Glutamatergic neuron (in vitro differentiated cells): ENCODE measurements at regions not wholly inside any gene's neighbourhood (a gene's known extent, or its start where the extent isn't known, plus 50 kb on each side); places are given as distances from the start of the nearest gene placed in this dataset.

Source experiments
- DNase-seq: peaks from one replicate; pipeline ENCODE4 v3.0.0; 2022
- H3K27ac Mint-ChIP-seq: one replicate; pipeline ENCODE4 v1.8.0; 2020; ENCODE audit warnings: mild to moderate bottlenecking, mixed read lengths, inconsistent platforms; ENCODE audit not compliant: unreplicated experiment
- H3K27me3 Mint-ChIP-seq: one replicate; pipeline ENCODE4 v1.8.0; 2020; ENCODE audit warnings: mild to moderate bottlenecking, moderate library complexity, mixed read lengths, inconsistent platforms; ENCODE audit not compliant: unreplicated experiment
- H3K36me3 Mint-ChIP-seq: one replicate; pipeline ENCODE4 v1.8.0; 2020; ENCODE audit warnings: mild to moderate bottlenecking, mixed read lengths, inconsistent platforms; ENCODE audit not compliant: unreplicated experiment
- H3K4me1 Mint-ChIP-seq: one replicate; pipeline ENCODE4 v1.8.0; 2020; ENCODE audit warnings: mild to moderate bottlenecking, low read depth, mixed read lengths, inconsistent platforms; ENCODE audit not compliant: unreplicated experiment
- H3K4me3 Mint-ChIP-seq: one replicate; pipeline ENCODE4 v1.8.0; 2020; ENCODE audit warnings: mild to moderate bottlenecking, mixed read lengths, inconsistent platforms; ENCODE audit not compliant: unreplicated experiment
- H3K9me3 Mint-ChIP-seq: one replicate; pipeline ENCODE4 v1.8.0; 2020; ENCODE audit warnings: mild to moderate bottlenecking, moderate library complexity, mixed read lengths, inconsistent platforms; ENCODE audit not compliant: unreplicated experiment
- TF ChIP-seq, protein P1 (sequence below): fragments of 200-600 bp; sonication (generic); IDR thresholded peaks from one replicate; pipeline ENCODE4 v1.5.0; 2021; ENCODE audit not compliant: partially characterized antibody, unreplicated experiment

DNA sequence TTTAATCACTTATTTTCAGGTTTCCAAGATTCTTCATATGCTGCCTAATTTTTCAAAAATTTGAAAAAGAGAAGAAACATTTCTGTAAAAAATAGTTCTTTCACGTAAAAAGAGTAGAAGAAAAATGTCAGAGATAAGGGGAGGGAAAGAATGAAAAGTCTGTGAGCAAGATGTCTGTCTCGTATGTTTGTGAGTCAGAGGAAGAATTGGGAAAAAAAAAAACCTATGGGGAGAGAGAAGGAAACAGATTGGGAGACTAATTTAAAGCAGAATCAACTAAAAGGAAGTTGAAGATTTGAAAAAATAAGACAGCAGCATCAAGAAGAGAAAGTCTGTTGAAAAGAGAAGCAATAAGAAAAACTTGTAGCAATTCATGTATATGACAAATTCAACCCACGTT, 456.3 kb downstream of the HINT1 start:
- Mint-ChIP-seq H3K36me3 (no peaks in the 10 kb centered on the region), H3K4me3 (no peak overlapping the region), H3K9me3 (no peaks in the 10 kb centered on the region), H3K27me3 (no peaks in the 10 kb centered on the region), H3K4me1 (no peaks in the 10 kb centered on the region), H3K27ac (no peak overlapping the region)
- no peak for DNase-seq
- TF ChIP-seq, protein P1, sequence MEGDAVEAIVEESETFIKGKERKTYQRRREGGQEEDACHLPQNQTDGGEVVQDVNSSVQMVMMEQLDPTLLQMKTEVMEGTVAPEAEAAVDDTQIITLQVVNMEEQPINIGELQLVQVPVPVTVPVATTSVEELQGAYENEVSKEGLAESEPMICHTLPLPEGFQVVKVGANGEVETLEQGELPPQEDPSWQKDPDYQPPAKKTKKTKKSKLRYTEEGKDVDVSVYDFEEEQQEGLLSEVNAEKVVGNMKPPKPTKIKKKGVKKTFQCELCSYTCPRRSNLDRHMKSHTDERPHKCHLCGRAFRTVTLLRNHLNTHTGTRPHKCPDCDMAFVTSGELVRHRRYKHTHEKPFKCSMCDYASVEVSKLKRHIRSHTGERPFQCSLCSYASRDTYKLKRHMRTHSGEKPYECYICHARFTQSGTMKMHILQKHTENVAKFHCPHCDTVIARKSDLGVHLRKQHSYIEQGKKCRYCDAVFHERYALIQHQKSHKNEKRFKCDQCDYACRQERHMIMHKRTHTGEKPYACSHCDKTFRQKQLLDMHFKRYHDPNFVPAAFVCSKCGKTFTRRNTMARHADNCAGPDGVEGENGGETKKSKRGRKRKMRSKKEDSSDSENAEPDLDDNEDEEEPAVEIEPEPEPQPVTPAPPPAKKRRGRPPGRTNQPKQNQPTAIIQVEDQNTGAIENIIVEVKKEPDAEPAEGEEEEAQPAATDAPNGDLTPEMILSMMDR, result no peak

DNA sequence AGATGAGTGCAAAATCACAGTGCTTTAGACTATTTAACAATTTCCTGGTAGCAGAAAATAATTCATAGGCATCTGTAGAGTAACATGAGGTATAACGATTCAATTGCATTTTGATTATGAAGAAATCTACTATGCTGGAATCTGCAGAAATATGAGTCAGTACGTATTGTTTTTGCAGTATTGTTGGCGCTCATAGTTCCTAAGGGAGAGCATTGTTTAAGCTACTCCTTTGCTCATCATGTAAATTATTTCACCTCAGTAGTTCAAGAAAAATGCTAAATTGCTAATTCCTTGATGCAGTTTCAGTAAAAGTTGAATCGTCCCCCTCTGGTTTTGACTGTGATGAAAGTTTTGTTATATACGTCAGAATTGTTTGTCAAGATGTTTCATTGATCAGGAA, 458.4 kb downstream of the HINT1 start:
- TF ChIP-seq, protein P1, result no peak
- no peaks in the 10 kb centered on the region for H3K27me3 Mint-ChIP-seq
- no peak overlapping the region for H3K27ac Mint-ChIP-seq
- H3K36me3 Mint-ChIP-seq, result no peaks in the 10 kb centered on the region
- H3K9me3 Mint-ChIP-seq, result no peaks in the 10 kb centered on the region
- no peak overlapping the region for H3K4me3 Mint-ChIP-seq
- DNase-seq, result no peak
- H3K4me1 Mint-ChIP-seq, result no peaks in the 10 kb centered on the region

DNA sequence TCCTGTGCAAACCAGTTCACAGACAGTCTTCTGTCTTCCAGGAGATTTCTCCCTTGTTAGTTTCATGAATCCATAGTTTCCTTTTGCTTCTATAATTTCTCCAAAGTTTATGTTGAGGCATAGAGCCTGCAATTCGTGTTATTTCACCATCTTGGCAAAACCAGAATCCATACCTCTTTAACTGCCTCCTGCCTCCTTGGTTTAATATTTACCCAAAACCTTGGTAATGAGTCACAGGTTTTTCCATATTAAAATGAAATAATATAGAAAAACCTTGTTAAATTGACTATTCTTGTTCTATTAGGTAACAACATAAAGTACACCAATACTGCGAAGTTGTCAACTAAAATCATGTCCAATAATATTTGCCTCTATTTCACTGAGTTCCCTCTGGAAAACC, 459.7 kb downstream of the HINT1 start:
- TF ChIP-seq, protein P1, result no peak
- Mint-ChIP-seq H3K27ac (no peak overlapping the region), H3K4me3 (no peak overlapping the region), H3K27me3 (no peaks in the 10 kb centered on the region), H3K4me1 (no peaks in the 10 kb centered on the region), H3K9me3 (no peaks in the 10 kb centered on the region), H3K36me3 (no peaks in the 10 kb centered on the region)
- no peak for DNase-seq

DNA sequence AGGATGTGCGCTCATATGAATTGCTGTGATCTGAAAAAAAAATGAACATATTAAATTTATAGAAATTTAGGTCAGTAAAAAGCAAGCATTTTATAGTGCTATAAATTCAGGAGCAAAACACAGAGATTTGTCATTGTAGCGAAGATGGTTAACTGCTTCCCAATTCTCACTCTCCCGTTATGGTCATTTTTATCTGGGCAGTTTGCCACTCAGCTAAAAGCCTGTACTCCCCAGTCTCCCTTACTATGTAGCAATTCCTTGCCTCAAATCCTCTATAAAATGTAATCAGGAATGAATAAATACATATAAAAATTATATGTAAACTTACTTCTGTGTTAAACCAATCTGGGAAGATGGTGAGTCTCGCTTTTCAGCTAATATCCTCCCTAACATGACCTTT, 471.5 kb downstream of the HINT1 start:
- no peaks in the 10 kb centered on the region for H3K36me3 Mint-ChIP-seq
- no peak for DNase-seq
- no peak overlapping the region for H3K4me3 Mint-ChIP-seq
- no peak overlapping the region for H3K27ac Mint-ChIP-seq
- H3K4me1 Mint-ChIP-seq, result peaks cover 5% of the 10 kb centered on the region
- TF ChIP-seq, protein P1, result no peak
- H3K27me3 Mint-ChIP-seq, result no peaks in the 10 kb centered on the region
- no peaks in the 10 kb centered on the region for H3K9me3 Mint-ChIP-seq

DNA sequence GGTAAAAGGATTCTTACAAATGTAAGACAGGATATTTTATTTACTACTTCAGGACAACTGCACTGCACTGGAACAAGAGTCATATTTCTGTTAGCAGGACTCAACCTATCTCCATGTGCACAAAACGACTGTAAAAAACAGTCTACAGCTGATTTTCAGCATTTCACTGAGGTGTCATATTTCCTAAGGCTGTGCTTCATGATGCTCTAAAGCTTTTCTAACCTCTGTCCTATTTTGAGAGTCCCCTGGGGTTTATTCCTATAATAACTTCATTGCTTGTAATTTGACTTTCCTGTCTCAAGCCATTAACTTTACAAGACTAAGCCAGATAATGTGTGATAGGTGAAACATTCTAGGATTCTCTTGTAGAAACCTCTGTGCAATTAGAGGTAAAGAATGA, 472.3 kb downstream of the HINT1 start:
- no peak for DNase-seq
- no peak overlapping the region for H3K4me3 Mint-ChIP-seq
- no peaks in the 10 kb centered on the region for H3K9me3 Mint-ChIP-seq
- H3K36me3 Mint-ChIP-seq, result no peaks in the 10 kb centered on the region
- TF ChIP-seq, protein P1, result no peak
- H3K4me1 Mint-ChIP-seq, result peaks cover 5% of the 10 kb centered on the region
- H3K27me3 Mint-ChIP-seq, result no peaks in the 10 kb centered on the region
- H3K27ac Mint-ChIP-seq, result no peak overlapping the region
